ENCODE measurements at regions not wholly inside any gene's neighbourhood (a gene's known extent, or its start where the extent isn't known, plus 50 kb on each side); places are given as distances from the start of the nearest gene placed in this dataset.

GRCh38 chr3:24958271-24958670, 463.6 kb upstream of the THRB start:
- TF ChIP-seq POLR2A (IDR thresholded peaks at IDR 0.05; ENCODE audit: low read depth, low read length) (no peak), MXI1 (IDR thresholded peaks at IDR 0.05; ENCODE audit: borderline replicate concordance, low read depth, low read length) (no peak), CHD1 (IDR thresholded peaks at IDR 0.05; ENCODE audit: low read depth, low read length) (no peak), MAZ (IDR thresholded peaks at IDR 0.05; ENCODE audit: borderline replicate concordance, low read depth, low read length) (no peak), CTCF (conservative IDR thresholded peaks at IDR 0.05; ENCODE audit: low read depth, low read length) (no peak), RCOR1 (IDR thresholded peaks at IDR 0.05; ENCODE audit: insufficient replicate concordance, low read length) (no peak), RFX5 (IDR thresholded peaks at IDR 0.05; ENCODE audit: low read depth, low read length) (no peak), MAFK (IDR thresholded peaks at IDR 0.05; ENCODE audit: low read depth, low read length) (no peak), USF2 (IDR thresholded peaks at IDR 0.05; ENCODE audit: low read depth, low read length) (no peak), BHLHE40 (IDR thresholded peaks at IDR 0.05; ENCODE audit: low read depth, low read length) (no peak)
